Astrocyte (in vitro differentiated cells and primary cell): ENCODE measurements at regions not wholly inside any gene's neighbourhood (a gene's known extent, or its start where the extent isn't known, plus 50 kb on each side); places are given as distances from the start of the nearest gene placed in this dataset.

ENCODE experiments used
- EZH2 ChIP-seq: IDR thresholded peaks from 2 replicates; pipeline ENCODE4 v1.6.1; 2012; ENCODE audit warnings: mild to moderate bottlenecking, low read length, inconsistent platforms; ENCODE audit not compliant: insufficient read depth
- TF ChIP-seq, protein P1 (sequence below): IDR thresholded peaks from 2 replicates; pipeline ENCODE4 v1.5.1; 2011; ENCODE audit warnings: low read depth, mild to moderate bottlenecking, inconsistent platforms, low read length, moderate library complexity; ENCODE audit not compliant: insufficient read depth

DNA sequence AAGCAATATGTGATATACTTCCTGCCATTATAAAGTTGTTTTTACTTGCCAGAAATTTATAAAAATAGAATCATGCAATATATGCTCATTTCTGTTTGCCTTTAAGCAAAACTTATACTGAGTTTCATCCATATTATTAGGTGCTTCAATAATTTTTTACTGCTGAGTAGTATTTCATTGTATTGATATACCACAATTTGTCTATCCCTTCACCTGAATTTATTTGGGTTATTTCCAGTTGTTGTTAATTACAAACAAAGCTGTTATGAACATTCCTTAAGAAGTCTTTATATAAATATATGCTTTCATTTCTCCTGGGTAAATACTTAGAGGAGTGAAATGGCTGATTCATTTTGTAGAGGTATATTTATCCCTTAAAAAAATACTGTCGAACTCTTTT, 864.1 kb downstream of the HACE1 start:
- TF ChIP-seq, protein P1, sequence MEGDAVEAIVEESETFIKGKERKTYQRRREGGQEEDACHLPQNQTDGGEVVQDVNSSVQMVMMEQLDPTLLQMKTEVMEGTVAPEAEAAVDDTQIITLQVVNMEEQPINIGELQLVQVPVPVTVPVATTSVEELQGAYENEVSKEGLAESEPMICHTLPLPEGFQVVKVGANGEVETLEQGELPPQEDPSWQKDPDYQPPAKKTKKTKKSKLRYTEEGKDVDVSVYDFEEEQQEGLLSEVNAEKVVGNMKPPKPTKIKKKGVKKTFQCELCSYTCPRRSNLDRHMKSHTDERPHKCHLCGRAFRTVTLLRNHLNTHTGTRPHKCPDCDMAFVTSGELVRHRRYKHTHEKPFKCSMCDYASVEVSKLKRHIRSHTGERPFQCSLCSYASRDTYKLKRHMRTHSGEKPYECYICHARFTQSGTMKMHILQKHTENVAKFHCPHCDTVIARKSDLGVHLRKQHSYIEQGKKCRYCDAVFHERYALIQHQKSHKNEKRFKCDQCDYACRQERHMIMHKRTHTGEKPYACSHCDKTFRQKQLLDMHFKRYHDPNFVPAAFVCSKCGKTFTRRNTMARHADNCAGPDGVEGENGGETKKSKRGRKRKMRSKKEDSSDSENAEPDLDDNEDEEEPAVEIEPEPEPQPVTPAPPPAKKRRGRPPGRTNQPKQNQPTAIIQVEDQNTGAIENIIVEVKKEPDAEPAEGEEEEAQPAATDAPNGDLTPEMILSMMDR = no peak
- no peak for TF ChIP-seq EZH2
